DMS 273 (cell line): ENCODE measurements at regions not wholly inside any gene's neighbourhood (a gene's known extent, or its start where the extent isn't known, plus 50 kb on each side); places are given as distances from the start of the nearest gene placed in this dataset.
"Not testable (repeated sequence)": the region's sequence is repeated elsewhere in the genome, so short reads cannot be mapped to it uniquely, and the experiment has no call there.

ENCODE experiments used
- DNase-seq: peaks from one replicate; lab custom pipeline; 2025; ENCODE audit not compliant: unreplicated experiment; lab: John Stamatoyannopoulos, UW

DNA sequence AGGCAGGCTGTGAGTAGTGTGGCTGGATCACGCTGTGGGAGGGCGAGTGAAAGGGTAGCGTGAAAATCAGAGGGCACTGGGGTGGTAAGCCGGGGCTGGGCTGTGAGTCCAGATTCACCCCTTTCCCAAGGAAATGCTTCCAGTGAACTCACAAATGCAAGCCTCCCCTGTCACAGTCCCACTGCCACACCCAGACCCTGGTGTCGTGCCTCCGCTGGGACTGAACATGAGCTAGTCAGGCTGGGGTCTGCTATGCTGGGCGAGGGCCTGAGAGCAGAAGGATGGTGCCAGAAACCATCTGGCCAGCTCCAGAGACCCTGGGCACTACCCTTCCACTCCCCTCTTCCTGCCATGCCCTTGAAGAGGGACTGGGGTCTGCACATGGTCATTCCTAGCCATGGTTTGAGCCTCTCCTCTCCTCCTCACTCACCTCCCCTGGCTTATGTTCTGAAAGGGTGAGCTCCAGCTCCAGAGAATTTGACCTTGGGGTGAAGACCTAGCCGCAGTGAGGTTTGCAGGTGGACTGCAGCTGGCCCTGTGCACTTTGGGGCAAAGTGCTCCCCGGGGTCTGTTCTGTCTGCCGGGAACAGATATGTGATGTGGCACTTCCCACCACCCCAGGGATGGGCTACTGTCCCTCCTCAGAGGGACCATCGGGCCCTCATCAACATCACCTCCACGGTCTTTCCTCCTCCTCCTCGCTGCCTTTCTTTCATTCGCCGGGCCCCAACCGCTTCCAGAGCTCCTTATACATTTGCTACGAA is 365.6 kb downstream of the RPS6KC1 start:
- no peak for DNase-seq

DNA sequence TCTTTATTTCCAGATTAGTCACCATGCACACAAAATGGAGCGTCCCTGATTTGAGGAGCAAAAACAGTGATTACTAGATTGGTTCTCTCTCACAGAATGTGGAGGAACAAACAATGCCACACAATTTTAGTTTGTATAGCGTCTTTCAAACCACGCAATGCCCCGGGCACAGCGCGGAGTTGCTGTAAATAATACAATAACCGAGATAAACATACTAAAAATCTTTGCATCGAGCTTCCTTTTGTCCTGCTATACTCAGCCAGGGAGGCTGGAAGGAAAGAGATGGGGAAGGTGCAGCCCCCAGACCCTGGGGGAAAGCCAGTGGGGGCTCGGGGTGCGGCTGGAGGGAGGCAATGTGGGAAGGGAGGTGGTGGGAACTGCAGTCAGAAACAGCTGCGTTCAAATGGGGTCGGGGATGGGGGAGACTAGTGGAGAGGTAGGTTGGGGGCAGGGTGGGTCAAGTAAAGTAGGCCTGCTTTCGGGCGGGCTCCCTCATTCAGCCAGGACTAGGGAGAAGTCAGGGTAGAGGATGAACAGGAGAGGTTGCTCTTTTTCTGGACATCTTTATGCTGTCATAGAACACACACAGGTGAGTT is 366.3 kb downstream of the RPS6KC1 start:
- no peak for DNase-seq

DNA sequence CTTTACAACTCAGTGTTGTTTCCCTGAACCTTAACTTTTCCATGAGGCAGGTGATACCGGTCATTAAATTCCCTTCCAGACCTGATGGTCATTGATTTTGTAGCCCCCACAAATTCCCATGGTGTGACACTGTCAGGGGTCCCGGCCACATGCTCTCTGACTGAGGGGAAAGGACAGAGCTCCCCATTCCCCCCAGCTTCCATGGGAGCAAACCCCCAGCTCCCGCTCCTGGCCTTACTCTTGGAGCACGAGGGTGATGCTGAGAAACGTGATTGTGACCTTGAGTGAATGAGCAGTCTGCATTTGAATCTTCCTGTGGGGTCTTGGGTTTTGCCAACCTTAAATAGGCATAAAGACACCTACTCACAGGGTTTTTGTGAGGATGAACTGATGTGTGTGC is 366.8 kb downstream of the RPS6KC1 start:
- DNase-seq = no peak

DNA sequence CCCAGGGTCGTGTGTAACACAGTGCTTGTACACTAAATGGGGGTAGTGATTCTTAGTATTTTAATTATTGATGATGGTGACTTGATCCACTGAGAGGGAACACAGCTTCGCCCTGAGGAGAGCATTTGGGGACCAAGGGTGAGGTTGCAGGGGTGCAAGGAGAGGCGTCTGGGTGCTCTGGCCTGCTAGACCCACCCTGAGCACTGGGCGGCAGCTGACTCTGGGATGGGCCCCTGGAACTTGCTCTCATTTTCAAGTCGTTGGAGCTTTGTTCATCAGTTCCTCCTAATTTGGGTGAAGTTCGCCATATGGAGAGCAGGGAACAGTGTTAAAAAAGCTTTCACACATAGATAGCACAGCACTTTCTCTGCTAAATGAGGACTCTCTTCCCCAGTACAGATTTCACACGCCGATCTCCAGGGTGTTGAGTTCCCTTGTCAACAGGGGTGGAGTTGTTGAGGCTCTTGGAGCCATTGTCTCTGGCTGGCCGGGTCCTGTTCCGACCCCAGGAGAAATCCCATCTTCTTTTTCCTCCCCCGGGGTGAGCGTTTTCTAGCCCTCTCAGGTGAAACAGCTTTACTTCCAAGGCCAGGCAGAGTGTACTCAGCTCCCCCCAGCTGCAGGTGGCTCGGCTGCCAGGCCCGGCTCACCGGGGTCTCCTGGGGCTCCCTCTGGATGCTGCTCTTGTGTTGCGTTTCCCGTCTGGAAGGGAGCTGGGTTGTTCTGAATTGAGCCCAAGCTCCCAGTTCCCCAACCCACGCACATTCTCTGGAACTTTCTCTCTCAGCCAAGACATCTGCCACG is 367.4 kb downstream of the RPS6KC1 start:
- no peak for DNase-seq

DNA sequence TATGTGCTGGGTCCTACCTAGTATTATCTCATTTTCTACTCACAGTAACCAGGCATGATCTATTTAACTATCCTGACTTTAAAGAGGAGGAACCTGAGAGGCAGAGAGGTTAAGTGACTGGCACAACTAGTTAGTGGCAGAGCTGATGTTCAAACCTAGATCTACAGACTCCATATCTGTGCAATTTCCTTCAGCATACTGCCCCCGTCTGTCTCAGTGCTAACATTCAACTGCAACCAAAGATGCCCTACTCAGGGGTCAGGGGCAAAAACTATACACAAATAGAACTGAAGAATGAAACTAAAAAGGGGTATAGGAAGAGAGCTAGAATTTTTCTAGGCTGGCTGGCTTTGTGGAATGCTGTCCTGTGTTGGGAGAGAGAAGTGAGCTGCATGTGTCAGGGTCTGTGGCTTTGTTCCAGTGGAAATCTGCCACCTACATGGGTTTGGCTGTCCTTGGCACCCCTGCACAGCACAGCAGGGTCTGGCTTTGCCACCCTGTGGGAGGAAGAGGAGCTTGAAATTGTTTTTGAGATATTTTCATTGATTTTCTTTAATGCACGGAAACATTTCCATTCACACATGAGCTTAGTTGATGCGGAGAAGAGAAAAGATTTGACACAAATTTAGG is 368.5 kb downstream of the RPS6KC1 start:
- DNase-seq = no peak

DNA sequence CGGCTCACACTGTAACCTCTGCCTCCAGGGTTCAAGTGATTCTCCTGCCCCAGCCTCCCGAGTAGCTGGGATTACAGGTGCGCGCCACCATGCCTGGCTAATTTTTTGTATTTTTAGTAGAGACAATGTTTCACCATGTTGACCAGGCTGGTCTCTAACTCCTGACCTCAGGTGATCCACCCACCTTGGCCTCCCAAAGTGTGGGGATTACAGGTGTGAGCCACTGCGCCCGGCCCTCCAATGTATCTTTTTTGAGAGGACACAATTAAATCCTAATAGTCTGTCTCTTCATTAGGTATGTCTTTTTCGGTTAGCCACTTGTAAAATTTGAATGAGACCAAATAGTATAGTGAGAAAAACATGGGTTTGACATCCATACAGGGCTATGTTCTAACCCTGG is 370.1 kb downstream of the RPS6KC1 start:
- DNase-seq = not testable (repeated sequence)

DNA sequence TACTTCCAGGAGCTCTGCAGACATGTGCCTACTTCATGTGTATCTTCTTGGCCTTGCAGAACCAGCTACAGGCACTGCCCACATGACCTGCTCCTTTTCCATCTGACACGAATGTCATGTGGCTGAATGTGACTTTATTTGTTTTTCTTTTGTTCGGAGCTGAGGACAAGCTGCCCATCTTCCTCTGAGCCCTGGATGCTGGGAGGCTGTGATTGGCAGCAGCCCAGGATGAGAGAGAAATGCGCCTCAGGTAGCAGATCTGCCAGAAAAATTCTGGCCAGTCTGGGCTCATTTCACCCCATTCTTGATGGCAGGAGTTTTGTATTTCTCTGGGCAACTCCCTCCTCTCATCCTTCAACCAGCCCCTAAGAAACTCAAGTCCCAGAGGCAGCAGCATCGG is 372.0 kb downstream of the RPS6KC1 start:
- no peak for DNase-seq

DNA sequence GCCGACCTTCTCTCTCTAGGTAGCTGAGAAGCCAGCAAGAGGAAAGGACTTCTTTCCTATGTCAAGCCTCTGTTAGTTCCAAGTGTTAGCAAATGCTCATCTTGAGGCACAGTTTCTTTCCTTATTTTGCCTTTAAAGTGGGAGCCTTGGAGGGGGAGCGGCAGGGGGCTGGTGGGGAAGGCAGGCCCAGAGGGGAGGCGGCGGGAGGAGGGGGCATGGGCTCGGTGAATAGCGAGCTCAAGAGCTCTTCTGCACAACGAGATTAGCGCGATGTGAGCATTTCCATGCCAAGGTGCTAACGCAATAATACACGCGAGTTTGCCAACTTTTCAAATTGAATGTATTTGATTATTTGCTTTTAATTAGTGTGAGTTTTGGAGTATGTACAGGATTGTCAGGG is 372.6 kb downstream of the RPS6KC1 start:
- no peak for DNase-seq

DNA sequence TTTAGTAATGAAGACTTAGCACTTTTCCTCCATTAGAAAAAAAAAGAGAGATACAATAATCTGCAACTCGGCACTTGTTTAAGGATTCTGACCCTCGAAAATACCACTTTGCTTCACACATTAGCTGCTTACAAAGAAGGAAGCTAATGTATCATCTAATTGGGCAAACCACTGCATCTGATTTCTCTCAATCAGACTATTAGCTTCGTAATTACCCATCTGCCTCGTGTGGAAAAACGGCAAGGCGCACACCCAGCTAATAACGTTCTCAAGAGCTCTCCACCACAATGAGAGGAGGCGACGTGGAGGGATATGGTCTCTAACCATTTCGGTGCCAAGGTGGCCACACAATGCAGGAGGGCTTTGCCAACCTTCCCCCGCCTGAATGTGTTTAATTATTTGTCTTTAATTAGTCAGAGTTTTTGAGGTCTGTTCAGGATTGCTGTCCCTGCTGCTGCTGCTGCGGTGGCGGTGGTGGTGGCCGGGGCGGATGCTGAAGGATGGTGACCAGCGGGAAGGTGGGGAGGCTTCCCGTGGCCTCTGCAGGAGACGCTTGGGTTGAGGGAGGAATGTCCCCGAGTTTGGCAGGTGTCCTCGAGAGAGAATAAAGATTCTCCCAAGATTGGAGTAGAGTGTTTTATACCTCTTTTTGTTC is 374.5 kb downstream of the RPS6KC1 start:
- no peak for DNase-seq

DNA sequence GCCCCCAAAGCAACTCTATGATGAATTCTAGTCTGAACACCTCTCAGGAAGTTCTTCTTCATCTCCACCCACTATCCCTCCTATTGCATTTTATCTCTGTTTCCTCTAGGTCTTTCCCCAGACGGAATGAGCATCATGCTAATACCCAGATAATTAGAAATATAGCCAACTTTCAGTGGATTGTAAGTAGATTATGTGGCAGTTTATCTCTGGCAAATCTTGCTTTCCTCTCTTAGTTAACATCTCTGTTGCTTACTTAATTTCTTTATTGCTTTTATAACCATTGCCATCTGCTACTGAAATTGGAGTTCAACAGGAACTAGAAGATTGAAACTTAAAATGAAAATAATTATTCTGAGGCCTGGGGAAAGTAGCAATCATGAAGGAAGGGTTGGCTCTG is 378.6 kb downstream of the RPS6KC1 start:
- DNase-seq = no peak

DNA sequence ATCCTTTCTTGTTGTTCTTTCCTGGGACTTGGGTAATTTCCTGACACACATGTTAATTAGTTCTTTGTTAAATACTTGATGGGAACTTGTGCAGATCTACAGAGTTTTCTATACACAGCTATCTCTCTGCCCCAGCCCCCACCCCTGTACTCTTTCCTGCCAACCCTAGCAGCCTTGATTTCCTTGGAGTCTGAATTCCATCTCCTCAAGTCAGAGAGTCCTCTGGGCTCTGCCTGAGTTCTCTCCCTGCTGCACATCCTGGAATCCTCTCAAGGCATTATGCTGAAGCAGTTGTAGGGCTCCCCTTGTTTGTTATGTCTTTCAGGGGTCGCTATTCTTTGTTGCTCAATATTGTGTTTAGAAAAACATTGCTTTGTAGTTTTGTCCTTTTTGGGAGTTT is 384.7 kb downstream of the RPS6KC1 start:
- DNase-seq = no peak

DNA sequence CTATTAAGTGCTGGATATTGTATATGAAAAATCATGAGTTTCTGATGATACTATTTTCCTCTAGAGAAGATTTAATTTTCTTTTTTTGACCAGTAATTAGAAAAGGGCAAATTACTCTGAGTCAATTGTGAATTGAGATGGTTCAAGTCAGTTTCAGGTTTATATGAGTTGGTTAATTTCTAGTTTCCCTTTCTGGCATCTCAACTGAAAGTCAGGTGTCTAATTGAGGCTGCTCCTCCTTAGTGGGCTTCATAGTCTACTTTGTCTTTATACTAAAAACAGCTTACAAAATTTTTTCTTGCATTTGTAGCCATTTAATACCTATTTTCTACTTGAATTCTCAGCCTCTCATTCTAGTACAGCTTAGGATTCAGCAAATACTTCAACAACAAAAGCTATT is 387.3 kb downstream of the RPS6KC1 start:
- no peak for DNase-seq

DNA sequence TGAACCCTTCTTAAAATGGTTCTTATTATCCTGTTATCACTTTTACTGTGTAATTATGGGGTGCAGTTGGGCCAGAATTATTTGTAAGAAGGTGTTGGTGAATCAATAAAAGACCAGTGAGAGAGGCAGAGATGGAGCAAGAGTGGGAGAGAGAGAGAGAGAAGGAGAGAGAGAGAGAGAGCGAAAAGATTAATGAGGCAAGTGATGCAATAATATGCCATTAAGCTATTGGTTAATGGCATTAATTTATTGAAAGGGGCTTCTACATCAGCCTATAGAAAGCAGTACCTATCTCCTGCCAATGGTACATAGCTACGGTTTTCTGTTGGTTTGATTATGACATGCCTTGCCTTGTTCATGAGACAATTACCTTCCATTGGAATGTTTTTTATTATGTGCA is 388.7 kb downstream of the RPS6KC1 start:
- DNase-seq = no peak

DNA sequence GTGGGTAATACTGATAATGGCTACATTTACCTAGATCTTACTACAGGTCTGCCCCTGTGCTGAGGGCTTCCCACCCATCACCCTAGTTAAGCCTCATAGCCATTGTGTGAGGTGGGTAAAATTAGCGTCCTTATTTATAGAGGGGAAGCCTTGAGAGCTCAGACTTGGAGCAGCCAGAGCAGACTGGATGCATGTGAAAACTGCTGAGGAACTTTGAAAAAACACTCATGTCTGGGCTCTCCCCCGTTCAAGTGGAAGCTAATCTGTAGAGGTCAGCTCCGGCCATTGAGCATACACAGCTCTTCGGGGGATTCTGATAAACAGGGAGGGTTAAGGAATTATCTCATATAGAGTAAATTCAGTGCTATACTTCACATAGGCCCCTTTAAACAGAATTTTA is 389.7 kb downstream of the RPS6KC1 start:
- DNase-seq = no peak

DNA sequence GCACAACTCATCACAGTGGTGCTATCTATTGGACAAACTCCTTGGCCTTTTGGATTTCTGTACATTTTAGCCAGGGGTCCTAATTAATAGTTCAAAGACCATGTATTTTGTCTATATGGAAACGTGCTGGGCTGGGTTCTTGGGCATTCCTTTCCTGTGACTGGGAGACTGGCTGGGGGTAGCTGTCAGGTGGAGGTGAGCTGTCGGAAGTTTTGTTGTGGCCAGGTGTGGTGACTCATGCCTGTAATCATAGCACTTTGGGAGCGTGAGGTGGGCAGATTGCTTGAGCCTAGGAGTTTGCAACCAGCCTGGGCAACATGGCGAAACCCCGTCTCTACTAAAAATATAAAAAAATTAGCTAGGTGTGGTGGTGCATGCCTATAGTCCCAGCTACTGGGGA is 392.4 kb downstream of the RPS6KC1 start:
- no peak for DNase-seq

DNA sequence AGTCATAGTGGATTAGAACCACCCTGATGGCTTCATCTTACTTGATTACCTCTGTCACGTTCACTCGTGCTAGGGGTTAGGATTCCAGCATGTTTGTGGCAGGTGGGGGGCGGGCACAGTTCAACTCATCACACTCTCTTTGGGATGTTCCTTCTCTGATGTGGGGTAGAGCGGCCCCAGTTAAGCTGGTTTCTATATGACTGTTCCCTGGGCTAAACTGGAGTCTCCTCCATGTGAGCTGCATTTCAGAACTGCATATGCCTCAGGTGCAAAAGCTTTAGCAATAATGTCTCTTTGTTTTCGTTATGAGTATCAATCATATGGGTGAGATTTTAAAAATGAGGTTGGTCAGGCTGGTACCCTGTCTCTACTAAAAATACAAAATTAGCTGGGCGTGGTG is 393.2 kb downstream of the RPS6KC1 start:
- no peak for DNase-seq

DNA sequence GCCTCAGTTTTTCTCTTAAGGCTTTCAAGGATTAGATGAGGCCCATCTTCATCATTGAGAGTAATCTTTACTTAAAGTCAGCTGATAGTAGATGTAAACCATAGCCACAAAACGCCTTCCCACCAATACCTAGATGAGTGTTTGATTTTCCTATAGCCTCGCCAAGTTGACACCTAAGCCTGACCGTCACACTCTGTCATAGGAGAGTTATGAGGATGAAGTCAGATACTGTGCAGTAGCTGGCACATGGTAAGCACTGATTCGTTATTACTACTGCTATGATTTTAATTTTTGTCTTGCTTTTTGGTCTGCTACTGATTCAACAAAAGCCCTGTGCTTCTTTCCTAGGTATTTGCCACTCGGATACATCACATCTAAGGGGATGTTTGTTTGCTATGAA is 395.5 kb downstream of the RPS6KC1 start:
- DNase-seq = no peak

DNA sequence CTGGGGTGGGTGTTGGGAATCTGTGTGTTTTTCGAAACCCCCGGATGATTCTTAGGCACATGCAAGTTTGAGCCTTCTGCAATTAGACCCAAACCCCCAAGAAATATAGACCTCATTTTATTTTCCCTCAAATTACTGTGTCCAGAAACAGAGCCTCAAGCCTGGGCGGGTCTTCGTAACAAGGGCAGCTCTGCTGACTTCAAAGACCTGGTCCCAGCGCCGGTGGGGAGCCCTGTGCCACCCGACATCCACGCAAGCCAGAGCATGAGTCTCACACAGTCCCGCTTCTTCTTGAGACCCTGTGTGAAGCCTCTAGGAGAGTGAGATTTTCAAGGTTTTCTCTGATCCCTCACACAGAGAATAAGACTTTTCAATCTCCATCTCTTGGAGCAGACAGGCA is 397.3 kb downstream of the RPS6KC1 start:
- no peak for DNase-seq

DNA sequence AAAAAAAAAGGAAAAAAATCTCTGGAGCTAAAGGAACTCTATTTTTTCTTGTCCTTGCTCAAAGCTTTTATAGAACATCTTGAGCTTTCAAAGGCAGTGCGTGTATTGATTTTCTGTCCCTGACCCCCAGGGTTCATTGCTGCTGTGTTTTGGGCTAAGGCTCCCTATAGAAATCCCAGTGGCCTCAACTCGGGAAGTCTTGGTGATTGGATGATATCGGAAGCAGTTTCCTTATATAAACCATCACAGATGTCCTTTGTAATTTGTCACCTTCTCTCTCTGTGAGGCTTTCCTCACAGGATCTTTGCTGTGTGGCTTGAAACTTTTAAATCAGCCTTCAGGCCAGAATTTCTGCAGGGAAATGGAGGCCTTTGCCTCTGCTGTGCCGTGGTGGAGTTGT is 397.7 kb downstream of the RPS6KC1 start:
- no peak for DNase-seq

DNA sequence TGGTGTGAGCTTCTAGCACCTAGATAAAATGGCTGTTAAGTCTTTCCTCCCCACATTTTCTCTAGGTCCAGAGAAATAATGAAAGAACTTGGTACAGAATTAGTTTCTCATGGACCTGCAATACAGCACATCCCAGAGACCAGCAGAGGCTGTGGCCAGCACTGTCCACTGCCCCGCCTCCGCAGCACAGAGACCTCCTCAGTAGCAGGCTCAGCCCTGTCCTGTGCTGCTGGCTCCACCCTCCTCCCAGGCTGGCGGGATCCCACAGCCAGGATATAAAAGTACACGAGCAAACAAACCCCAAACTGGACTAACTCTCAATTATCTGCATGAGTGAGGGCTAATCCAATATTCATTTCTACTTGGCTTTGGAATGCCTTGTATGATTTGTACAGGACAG is 401.5 kb downstream of the RPS6KC1 start:
- DNase-seq = no peak

DNA sequence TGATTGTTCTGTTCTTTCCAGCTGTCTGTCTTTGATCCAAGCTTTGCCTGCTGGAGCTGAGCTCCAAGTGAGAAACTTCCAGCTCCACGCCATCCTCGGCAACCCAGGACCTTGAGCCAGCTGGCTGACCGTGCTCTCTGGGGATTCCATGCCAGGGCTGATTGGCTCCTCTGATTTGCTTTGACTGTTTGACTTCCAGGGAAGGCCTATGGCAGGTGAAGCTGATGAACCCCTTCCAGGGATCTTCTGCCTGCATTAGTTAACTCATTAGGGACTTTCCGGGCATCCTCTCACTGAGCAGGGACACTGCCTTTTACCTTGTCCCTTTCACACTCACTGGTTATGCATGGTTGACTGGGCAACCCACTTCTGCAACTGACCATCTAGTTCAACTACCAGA is 406.1 kb downstream of the RPS6KC1 start:
- DNase-seq = peak; percentile 32
